ENCODE measurements at regions not wholly inside any gene's neighbourhood (a gene's known extent, or its start where the extent isn't known, plus 50 kb on each side); places are given as distances from the start of the nearest gene placed in this dataset.
A peak's percentile ranks its signal among the peaks of the same experiment; 100 is the strongest.

GRCh38 chr11:29173660-29174062, 843.2 kb downstream of the KCNA4 start:
- TF ChIP-seq ISL1 (CRISPR knock-in tag; IDR thresholded peaks at IDR 0.05) (peak; percentile 71), ARNTL (CRISPR knock-in tag; IDR thresholded peaks at IDR 0.05; ENCODE audit: borderline replicate concordance, low read depth) (no peak)
- peak; percentile 80 for ATAC-seq

DNA sequence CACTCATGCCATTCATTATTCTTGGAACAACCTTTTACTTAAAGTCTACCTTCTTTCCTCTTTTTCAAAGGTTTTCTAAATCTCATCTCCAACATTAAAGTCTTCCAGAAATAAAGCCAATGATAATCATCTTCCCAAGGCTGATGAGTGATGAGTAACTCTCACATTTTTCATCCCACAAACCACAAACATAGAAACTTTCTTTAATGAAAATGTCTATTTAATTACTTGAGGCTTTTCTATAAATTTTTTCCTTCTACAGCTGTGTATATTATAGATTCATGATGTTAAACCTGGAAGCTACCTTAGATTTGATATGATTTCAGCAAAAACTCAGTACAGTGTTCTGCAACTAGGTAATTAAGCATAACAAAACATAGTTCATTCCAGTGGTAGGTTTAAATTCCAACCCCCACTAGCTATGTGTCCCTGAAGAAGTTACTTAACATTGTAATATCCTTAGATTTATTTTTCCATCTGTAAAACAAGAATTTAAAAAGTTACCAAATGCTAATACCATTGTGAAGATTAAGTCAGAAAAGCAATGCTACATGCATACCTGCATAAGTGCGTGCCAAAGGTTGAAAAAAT, 845.4 kb downstream of the KCNA4 start:
- TF ChIP-seq BACH2 (CRISPR knock-in tag; IDR thresholded peaks at IDR 0.05; ENCODE audit: borderline replicate concordance) (no peak), ZFP30 (CRISPR knock-in tag; IDR thresholded peaks at IDR 0.05) (no peak), ARNTL (CRISPR knock-in tag; IDR thresholded peaks at IDR 0.05; ENCODE audit: borderline replicate concordance, low read depth) (no peak)
- ATAC-seq = no peak

GRCh38 chr11:29166306-29166705, 850.5 kb downstream of the KCNA4 start:
- no peak for TF ChIP-seq ZFP3 (CRISPR knock-in tag; IDR thresholded peaks at IDR 0.05)
- no peak for TF ChIP-seq ZC3H10 (CRISPR knock-in tag; IDR thresholded peaks at IDR 0.05)
- TF ChIP-seq, protein P1, sequence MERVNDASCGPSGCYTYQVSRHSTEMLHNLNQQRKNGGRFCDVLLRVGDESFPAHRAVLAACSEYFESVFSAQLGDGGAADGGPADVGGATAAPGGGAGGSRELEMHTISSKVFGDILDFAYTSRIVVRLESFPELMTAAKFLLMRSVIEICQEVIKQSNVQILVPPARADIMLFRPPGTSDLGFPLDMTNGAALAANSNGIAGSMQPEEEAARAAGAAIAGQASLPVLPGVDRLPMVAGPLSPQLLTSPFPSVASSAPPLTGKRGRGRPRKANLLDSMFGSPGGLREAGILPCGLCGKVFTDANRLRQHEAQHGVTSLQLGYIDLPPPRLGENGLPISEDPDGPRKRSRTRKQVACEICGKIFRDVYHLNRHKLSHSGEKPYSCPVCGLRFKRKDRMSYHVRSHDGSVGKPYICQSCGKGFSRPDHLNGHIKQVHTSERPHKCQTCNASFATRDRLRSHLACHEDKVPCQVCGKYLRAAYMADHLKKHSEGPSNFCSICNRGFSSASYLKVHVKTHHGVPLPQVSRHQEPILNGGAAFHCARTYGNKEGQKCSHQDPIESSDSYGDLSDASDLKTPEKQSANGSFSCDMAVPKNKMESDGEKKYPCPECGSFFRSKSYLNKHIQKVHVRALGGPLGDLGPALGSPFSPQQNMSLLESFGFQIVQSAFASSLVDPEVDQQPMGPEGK (CRISPR knock-in tag; IDR thresholded peaks at IDR 0.05; ENCODE audit: borderline replicate concordance) = no peak
- no peak for TF ChIP-seq BACH2 (CRISPR knock-in tag; IDR thresholded peaks at IDR 0.05; ENCODE audit: borderline replicate concordance)
- no peak for TF ChIP-seq ISL1 (CRISPR knock-in tag; IDR thresholded peaks at IDR 0.05)
- no peak for TF ChIP-seq ZFP30 (CRISPR knock-in tag; IDR thresholded peaks at IDR 0.05)
- TF ChIP-seq RARB (CRISPR knock-in tag; IDR thresholded peaks at IDR 0.05) = no peak
- no peak for TF ChIP-seq SNAI2 (CRISPR knock-in tag; IDR thresholded peaks at IDR 0.05)
- TF ChIP-seq GLIS3 (CRISPR knock-in tag; IDR thresholded peaks at IDR 0.05) = no peak
- TF ChIP-seq ZNF8 (CRISPR knock-in tag; IDR thresholded peaks at IDR 0.05) = no peak
- TF ChIP-seq ESRRG (CRISPR knock-in tag; IDR thresholded peaks at IDR 0.05) = no peak
- TF ChIP-seq, protein P2, sequence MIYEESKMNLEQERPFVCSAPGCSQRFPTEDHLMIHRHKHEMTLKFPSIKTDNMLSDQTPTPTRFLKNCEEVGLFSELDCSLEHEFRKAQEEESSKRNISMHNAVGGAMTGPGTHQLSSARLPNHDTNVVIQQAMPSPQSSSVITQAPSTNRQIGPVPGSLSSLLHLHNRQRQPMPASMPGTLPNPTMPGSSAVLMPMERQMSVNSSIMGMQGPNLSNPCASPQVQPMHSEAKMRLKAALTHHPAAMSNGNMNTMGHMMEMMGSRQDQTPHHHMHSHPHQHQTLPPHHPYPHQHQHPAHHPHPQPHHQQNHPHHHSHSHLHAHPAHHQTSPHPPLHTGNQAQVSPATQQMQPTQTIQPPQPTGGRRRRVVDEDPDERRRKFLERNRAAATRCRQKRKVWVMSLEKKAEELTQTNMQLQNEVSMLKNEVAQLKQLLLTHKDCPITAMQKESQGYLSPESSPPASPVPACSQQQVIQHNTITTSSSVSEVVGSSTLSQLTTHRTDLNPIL (CRISPR knock-in tag; IDR thresholded peaks at IDR 0.05; ENCODE audit: low read depth) = no peak
- no peak for ATAC-seq

GRCh38 chr11:29163231-29163630, 853.6 kb downstream of the KCNA4 start:
- TF ChIP-seq ZNF70 (CRISPR knock-in tag; IDR thresholded peaks at IDR 0.05) (no peak), TOX (CRISPR knock-in tag; IDR thresholded peaks at IDR 0.05; ENCODE audit: borderline replicate concordance) (no peak), SNAI2 (CRISPR knock-in tag; IDR thresholded peaks at IDR 0.05) (no peak), ZNF8 (CRISPR knock-in tag; IDR thresholded peaks at IDR 0.05) (no peak), CSRNP3 (CRISPR knock-in tag; IDR thresholded peaks at IDR 0.05) (no peak), RARB (CRISPR knock-in tag; IDR thresholded peaks at IDR 0.05) (no peak), ZNF565 (CRISPR knock-in tag; conservative IDR thresholded peaks at IDR 0.05; ENCODE audit: low read depth) (no peak), ESRRG (CRISPR knock-in tag; IDR thresholded peaks at IDR 0.05) (no peak), GLIS3 (CRISPR knock-in tag; IDR thresholded peaks at IDR 0.05) (no peak), ZC3H10 (CRISPR knock-in tag; IDR thresholded peaks at IDR 0.05) (no peak), CSDC2 (CRISPR knock-in tag; IDR thresholded peaks at IDR 0.05) (no peak), ZFP3 (CRISPR knock-in tag; IDR thresholded peaks at IDR 0.05) (no peak), ISL1 (CRISPR knock-in tag; IDR thresholded peaks at IDR 0.05) (no peak), OSR1 (CRISPR knock-in tag; IDR thresholded peaks at IDR 0.05) (no peak), TCF4 (CRISPR knock-in tag; IDR thresholded peaks at IDR 0.05; ENCODE audit: borderline replicate concordance) (no peak)
- TF ChIP-seq, protein P3, sequence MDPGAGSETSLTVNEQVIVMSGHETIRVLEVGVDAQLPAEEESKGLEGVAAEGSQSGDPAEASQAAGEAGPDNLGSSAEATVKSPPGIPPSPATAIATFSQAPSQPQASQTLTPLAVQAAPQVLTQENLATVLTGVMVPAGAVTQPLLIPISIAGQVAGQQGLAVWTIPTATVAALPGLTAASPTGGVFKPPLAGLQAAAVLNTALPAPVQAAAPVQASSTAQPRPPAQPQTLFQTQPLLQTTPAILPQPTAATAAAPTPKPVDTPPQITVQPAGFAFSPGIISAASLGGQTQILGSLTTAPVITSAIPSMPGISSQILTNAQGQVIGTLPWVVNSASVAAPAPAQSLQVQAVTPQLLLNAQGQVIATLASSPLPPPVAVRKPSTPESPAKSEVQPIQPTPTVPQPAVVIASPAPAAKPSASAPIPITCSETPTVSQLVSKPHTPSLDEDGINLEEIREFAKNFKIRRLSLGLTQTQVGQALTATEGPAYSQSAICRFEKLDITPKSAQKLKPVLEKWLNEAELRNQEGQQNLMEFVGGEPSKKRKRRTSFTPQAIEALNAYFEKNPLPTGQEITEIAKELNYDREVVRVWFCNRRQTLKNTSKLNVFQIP (CRISPR knock-in tag; IDR thresholded peaks at IDR 0.05; ENCODE audit: borderline replicate concordance, low read depth) = no peak
- TF ChIP-seq, protein P2 (CRISPR knock-in tag; IDR thresholded peaks at IDR 0.05; ENCODE audit: low read depth) = no peak
- TF ChIP-seq, protein P1 (CRISPR knock-in tag; IDR thresholded peaks at IDR 0.05; ENCODE audit: borderline replicate concordance) = no peak
- no peak for ATAC-seq
